ENCODE measurements at regions not wholly inside any gene's neighbourhood (a gene's known extent, or its start where the extent isn't known, plus 50 kb on each side); places are given as distances from the start of the nearest gene placed in this dataset.
A peak's percentile ranks its signal among the peaks of the same experiment; 100 is the strongest.
"Not testable (repeated sequence)": the region's sequence is repeated elsewhere in the genome, so short reads cannot be mapped to it uniquely, and the experiment has no call there.

- DNase-seq = no peak
These were observed 510.5 kb upstream of the FSHR start for GRCh38 chr2:49664827-49665226.

- DNase-seq = no peak
These were observed 507.5 kb upstream of the FSHR start for GRCh38 chr2:49661809-49662208.

- no peak for DNase-seq
These were observed 502.5 kb upstream of the FSHR start for GRCh38 chr2:49656853-49657252.

- DNase-seq = no peak
These were observed 488.8 kb upstream of the FSHR start for GRCh38 chr2:49643149-49643548.

- no peak for DNase-seq
These were observed 486.3 kb upstream of the FSHR start for GRCh38 chr2:49640630-49641029.

GRCh38 chr2:49621016-49621415 lies 466.7 kb upstream of the FSHR start:
- no peak for DNase-seq

GRCh38 chr2:49619804-49620203 lies 465.5 kb upstream of the FSHR start:
- no peak for DNase-seq

GRCh38 chr2:49618491-49618890 lies 464.2 kb upstream of the FSHR start:
- DNase-seq = no peak

- DNase-seq = no peak
These were observed 462.5 kb upstream of the FSHR start for GRCh38 chr2:49616800-49617199.

- DNase-seq = not testable (repeated sequence)
These were observed 457.5 kb upstream of the FSHR start for GRCh38 chr2:49611796-49612195.

GRCh38 chr2:49600524-49600923 lies 446.2 kb upstream of the FSHR start:
- no peak for DNase-seq

GRCh38 chr2:49598231-49598630 lies 443.9 kb upstream of the FSHR start:
- no peak for DNase-seq

GRCh38 chr2:49585921-49586320 lies 431.6 kb upstream of the FSHR start:
- no peak for DNase-seq

GRCh38 chr2:49582946-49583345 lies 428.6 kb upstream of the FSHR start:
- DNase-seq = no peak

GRCh38 chr2:49577041-49577440 lies 422.7 kb upstream of the FSHR start:
- DNase-seq = no peak

GRCh38 chr2:49569176-49569575 lies 414.9 kb upstream of the FSHR start:
- no peak for DNase-seq

- no peak for DNase-seq
These were observed 413.7 kb upstream of the FSHR start for GRCh38 chr2:49567811-49568600.

GRCh38 chr2:49567021-49567420 lies 412.7 kb upstream of the FSHR start:
- no peak for DNase-seq

GRCh38 chr2:49553658-49554057 lies 399.3 kb upstream of the FSHR start:
- no peak for DNase-seq

GRCh38 chr2:49532702-49533101 lies 378.4 kb upstream of the FSHR start:
- DNase-seq = no peak

GRCh38 chr2:49515996-49516782 lies 361.9 kb upstream of the FSHR start:
- DNase-seq = no peak

GRCh38 chr2:49514201-49514600 lies 359.9 kb upstream of the FSHR start:
- DNase-seq = no peak

GRCh38 chr2:49490710-49491109 lies 336.4 kb upstream of the FSHR start:
- DNase-seq = peak in 1 of 5 experiments; percentile 7

GRCh38 chr2:49487139-49487538 lies 332.8 kb upstream of the FSHR start:
- no peak for DNase-seq
